ENCODE measurements at regions not wholly inside any gene's neighbourhood (a gene's known extent, or its start where the extent isn't known, plus 50 kb on each side); places are given as distances from the start of the nearest gene placed in this dataset.
A peak's percentile ranks its signal among the peaks of the same experiment; 100 is the strongest.

DNA sequence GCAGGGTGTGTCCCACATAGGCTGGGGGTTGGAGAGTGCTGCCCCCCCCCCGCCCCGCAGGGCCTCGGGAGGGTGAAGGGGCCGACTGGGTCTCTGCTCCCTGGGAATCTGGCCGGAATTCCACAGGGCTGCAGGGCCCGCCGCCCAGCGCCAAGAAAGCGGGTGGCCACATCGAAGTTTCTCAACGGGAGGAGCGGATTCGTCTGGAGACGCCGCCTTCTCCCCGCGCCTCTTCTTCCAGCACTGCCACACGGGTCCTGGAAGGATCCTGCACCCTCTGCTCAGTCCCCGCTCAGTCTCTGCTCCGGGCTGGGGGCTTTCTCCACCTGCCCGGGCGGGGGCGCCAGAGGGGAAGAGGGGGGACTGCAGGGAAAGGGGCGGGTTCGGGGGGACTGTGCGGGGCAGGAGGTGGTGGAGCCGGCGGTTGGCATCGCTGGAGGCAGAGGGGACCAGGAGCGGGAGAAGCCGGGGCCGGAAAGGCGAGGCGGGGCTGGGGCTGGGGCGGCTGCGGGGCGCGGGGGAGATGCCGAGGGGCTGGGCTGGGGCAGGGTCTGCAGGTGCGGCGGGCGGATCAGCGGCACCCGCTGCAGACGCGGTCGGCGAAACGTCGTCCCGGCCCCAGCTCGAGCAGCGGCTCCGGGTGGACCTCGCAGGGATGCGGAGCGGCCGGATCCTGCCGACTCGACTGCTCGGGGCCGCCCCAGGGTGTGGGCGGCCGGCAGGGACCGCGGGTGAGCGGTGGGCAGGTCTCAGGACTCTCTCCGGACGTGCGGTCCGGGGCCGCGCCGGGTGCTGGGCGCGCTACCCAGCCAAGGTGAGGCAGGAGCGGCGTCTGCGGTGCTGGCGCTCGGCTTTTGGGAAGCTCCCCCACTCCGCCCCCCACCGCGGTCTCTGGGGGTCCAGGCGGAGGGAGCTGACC lies 811.4 kb upstream of the TMEM132C start:
- DNase-seq (ENCODE audit: low spot score): peak; percentile 27
- TF ChIP-seq, protein P1, sequence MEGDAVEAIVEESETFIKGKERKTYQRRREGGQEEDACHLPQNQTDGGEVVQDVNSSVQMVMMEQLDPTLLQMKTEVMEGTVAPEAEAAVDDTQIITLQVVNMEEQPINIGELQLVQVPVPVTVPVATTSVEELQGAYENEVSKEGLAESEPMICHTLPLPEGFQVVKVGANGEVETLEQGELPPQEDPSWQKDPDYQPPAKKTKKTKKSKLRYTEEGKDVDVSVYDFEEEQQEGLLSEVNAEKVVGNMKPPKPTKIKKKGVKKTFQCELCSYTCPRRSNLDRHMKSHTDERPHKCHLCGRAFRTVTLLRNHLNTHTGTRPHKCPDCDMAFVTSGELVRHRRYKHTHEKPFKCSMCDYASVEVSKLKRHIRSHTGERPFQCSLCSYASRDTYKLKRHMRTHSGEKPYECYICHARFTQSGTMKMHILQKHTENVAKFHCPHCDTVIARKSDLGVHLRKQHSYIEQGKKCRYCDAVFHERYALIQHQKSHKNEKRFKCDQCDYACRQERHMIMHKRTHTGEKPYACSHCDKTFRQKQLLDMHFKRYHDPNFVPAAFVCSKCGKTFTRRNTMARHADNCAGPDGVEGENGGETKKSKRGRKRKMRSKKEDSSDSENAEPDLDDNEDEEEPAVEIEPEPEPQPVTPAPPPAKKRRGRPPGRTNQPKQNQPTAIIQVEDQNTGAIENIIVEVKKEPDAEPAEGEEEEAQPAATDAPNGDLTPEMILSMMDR (IDR thresholded peaks at IDR 0.05; ENCODE audit: extremely low read depth, insufficient read depth, missing control alignments): no peak
- in situ Hi-C loops (cut with MboI; ENCODE audit: low pct_unique_long_range_greater_than_20kb, low sequenced_read_pairs, unreplicated experiment): no loop called here

DNA sequence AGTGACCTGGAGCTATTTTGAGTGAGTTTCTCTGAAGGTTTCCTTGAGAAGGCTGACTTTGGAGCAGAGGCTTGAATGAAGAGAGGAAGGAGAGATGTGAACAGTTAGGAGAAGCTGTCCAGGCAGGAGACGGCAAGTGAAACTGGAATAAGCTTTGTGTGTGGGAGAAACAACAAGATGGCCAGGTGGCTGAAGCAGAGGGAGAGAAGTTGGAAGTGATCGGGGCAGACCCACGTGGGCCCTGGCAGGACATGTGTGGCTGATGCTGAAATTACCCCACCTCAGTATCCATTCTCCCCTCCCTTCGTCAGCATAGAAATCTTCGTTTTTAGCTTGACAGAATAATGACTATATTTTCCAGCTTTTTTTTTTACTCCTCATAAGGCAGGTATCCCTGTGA lies 809.2 kb upstream of the TMEM132C start:
- DNase-seq (ENCODE audit: low spot score): no peak
- TF ChIP-seq, protein P1 (IDR thresholded peaks at IDR 0.05; ENCODE audit: extremely low read depth, insufficient read depth, missing control alignments): no peak
- in situ Hi-C loops (cut with MboI; ENCODE audit: low pct_unique_long_range_greater_than_20kb, low sequenced_read_pairs, unreplicated experiment): no loop called here

DNA sequence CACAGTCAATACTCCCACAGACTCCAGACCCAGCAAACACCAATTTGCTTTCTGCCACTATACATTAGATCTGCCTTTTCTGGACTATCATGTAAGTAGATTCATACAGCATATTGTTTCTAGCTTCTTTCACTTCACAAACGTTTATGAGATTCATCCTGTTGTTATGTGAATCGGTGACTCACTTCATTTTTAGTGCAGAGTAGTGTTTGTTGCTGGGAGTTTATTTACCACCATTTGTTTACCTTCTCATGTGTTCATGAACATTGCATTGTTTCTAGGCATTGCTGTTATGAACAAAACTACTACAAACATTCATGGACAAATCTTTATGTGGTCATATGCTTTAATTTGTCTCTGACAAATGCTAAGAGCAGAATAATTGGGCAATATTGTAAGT lies 807.8 kb upstream of the TMEM132C start:
- DNase-seq (ENCODE audit: low spot score): no peak
- TF ChIP-seq, protein P1 (IDR thresholded peaks at IDR 0.05; ENCODE audit: extremely low read depth, insufficient read depth, missing control alignments): no peak
- in situ Hi-C loops (cut with MboI; ENCODE audit: low pct_unique_long_range_greater_than_20kb, low sequenced_read_pairs, unreplicated experiment): no loop called here

DNA sequence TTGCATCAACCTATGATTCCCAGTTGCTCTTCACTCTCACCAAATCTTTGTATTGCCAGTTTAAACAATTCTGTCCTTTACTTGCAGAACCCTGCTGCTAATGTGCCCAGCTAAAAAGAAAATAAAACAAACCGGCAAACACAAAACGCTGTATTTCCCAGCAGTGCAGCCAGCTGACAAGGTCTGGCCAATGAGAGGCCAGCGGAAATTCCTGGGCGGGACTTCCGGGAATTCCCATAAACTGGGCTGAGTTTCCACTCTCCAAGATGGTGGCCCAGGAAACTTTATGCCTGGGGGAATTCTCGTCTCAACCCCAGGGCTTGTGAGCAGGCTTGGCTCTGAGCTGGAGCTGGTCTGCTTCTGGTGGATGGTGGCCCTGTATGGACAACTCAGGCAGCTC lies 807.3 kb upstream of the TMEM132C start:
- in situ Hi-C loops (cut with MboI; ENCODE audit: low pct_unique_long_range_greater_than_20kb, low sequenced_read_pairs, unreplicated experiment): no loop called here
- TF ChIP-seq, protein P1 (IDR thresholded peaks at IDR 0.05; ENCODE audit: extremely low read depth, insufficient read depth, missing control alignments): no peak
- DNase-seq (ENCODE audit: low spot score): no peak

DNA sequence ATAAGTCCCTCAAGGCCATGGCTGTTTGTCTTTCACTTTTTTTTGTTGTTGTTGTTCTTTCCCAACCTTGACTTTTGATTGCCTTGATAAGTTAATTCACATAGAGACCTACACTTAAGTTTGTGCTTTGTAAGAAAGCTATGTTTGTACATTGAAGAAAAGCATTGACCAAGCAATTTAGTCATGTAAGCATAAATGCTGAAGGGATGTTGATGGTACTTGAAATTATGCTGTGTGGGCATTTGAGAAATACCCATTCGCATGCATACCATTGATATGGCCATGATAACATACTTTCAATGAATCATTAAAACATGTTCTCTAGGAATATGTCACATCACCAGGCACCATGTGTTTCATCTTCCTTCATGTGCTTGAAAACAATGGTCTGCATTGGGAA lies 803.7 kb upstream of the TMEM132C start:
- no peak for DNase-seq (ENCODE audit: low spot score)
- in situ Hi-C loops (cut with MboI; ENCODE audit: low pct_unique_long_range_greater_than_20kb, low sequenced_read_pairs, unreplicated experiment): no loop called here
- TF ChIP-seq, protein P1 (IDR thresholded peaks at IDR 0.05; ENCODE audit: extremely low read depth, insufficient read depth, missing control alignments): no peak

DNA sequence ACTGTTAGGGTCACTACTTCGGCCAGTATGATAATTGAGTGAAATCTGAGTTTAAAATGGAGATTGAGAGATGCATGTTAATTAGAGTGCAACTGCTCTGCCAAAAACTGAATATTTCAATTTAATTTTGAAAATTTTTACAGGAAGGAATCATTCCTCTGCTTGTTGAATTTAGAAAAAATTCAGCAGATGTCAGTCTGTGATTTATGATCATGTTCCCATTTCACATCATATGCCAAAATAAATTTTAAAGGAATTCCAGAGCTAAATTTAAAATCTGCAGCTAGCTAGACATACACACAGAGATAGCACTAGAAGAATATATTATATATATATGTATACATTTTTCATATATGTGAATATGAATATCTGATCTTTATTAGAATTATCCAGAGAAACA lies 797.6 kb upstream of the TMEM132C start:
- in situ Hi-C loops (cut with MboI; ENCODE audit: low pct_unique_long_range_greater_than_20kb, low sequenced_read_pairs, unreplicated experiment): no loop called here
- no peak for DNase-seq (ENCODE audit: low spot score)
- TF ChIP-seq, protein P1 (IDR thresholded peaks at IDR 0.05; ENCODE audit: extremely low read depth, insufficient read depth, missing control alignments): no peak

Measured in GM13977 (cell line).